Right lobe of liver (tissue), 6 donors: ENCODE measurements at regions not wholly inside any gene's neighbourhood (a gene's known extent, or its start where the extent isn't known, plus 50 kb on each side); places are given as distances from the start of the nearest gene placed in this dataset.

ENCODE experiments used
- ATAC-seq, 4 donors: fragments of 200-7000 bp; cut with Tn5 transposase; one replicate each; pipeline ENCODE4 v1.9.1; 2020; ENCODE audit warnings: mild to moderate bottlenecking in 4 of 4, moderate library complexity in 4 of 4
- DNase-seq, 3 donors: peaks; one replicate each; pipeline ENCODE4 v3.0.0-alpha.2; 2020
- H3K27ac ChIP-seq, 3 donors: fragments of 200-600 bp; one replicate each; pipeline ENCODE4 v1.8.0; 2022
- H3K27me3 ChIP-seq, 2 donors: fragments of 200-600 bp; one replicate each; pipeline ENCODE4 v1.8.0; 2022
- H3K36me3 ChIP-seq, 4 donors: fragments of 200-600 bp; sonication (generic) in 1 of 4; one replicate each; pipeline versions ENCODE4 v1.5.1 to v1.8.0; 2017 to 2022; ENCODE audit warnings: control low read depth in 1 of 4
- H3K4me1 ChIP-seq, 4 donors: fragments of 200-600 bp; sonication (generic) in 1 of 4; one replicate each; pipeline versions ENCODE4 v1.5.1 to v1.8.0; 2017 to 2022; ENCODE audit warnings: control low read depth in 1 of 4
- H3K4me3 ChIP-seq, 3 donors: fragments of 200-600 bp; one replicate each; pipeline ENCODE4 v1.8.0; 2022
- H3K9me3 ChIP-seq, 4 donors: fragments of 200-600 bp; sonication (generic) in 1 of 4; one replicate each; pipeline versions ENCODE4 v1.5.1 to v1.8.0; 2017 to 2022; ENCODE audit warnings: control low read depth in 1 of 4
- POLR2A ChIP-seq: fragments of 450-650 bp; IDR thresholded peaks from one replicate; pipeline ENCODE4 v1.6.1; 2017; ENCODE audit warnings: antibody characterized with exemption, mild to moderate bottlenecking
- WGBS: methylation state at CpG from one replicate; pipeline ENCODE4 v1.1.6; 2018; ENCODE audit warnings: low coverage, low lambda C conversion rate; ENCODE audit not compliant: insufficient coverage; ENCODE audit errors: missing lambda C conversion rate; 5-methylcytosine and 5-hydroxymethylcytosine counted together
- intact Hi-C, 2 donors: fragments of 100-400 bp; cut with DNase I; formaldehyde crosslinking; loops; one replicate each; pipeline versions ENCODE4 v1.11.2 to v1.14.1; 2022
- TF ChIP-seq, protein P1 (sequence below), 4 donors: fragments of 200-600 bp in 3 of 4; fragments of 450-650 bp in 1 of 4; IDR thresholded peaks; one replicate each; pipeline versions ENCODE4 v1.5.1 to v1.8.0; 2016 to 2022; ENCODE audit warnings: antibody characterized with exemption in 4 of 4, mild to moderate bottlenecking in 2 of 4
- donor health status: DM: no; HTN: yes; CAD: no.
- donor health status: DM: no; HTN: no; CAD: no.
- donor health status: DM: no; HTN: no; CAD: no.
- donor health status: DM: no; HTN: yes; CAD: no.
- donor health status: DM: no; HTN: yes; CAD: no.

DNA sequence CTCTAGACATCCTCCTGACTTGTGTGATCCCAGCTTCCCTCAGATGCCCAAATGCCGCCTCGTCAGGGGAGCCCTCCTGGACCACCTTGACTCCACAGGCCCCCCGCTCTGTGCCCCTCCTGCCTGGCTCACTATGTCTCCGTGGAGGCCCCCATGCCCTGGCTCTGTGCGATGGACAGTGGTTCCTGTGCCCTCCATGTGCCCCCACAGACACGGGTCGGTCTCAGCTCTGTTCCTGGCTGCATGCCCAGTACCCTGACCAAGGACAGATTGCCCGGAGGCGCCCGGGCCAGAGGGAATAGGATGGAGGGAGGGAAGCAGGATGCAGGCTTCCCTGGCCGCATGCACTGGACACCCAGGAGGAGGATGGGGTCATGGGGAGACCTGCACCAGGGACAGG lies 1274.6 kb downstream of the BRD1 start:
- WGBS, result 53% methylated on average over 4 of the region's 11 CpGs
- intact Hi-C loops, result no loop called here
- Histone ChIP-seq H3K9me3 (no peaks in the 10 kb centered on the region), H3K4me3 (no peak overlapping the region), H3K27me3 (no peaks in the 10 kb centered on the region), H3K27ac (no peak overlapping the region), H3K4me1 (no peaks in the 10 kb centered on the region), H3K36me3 (no peaks in the 10 kb centered on the region)
- TF ChIP-seq, protein P1, sequence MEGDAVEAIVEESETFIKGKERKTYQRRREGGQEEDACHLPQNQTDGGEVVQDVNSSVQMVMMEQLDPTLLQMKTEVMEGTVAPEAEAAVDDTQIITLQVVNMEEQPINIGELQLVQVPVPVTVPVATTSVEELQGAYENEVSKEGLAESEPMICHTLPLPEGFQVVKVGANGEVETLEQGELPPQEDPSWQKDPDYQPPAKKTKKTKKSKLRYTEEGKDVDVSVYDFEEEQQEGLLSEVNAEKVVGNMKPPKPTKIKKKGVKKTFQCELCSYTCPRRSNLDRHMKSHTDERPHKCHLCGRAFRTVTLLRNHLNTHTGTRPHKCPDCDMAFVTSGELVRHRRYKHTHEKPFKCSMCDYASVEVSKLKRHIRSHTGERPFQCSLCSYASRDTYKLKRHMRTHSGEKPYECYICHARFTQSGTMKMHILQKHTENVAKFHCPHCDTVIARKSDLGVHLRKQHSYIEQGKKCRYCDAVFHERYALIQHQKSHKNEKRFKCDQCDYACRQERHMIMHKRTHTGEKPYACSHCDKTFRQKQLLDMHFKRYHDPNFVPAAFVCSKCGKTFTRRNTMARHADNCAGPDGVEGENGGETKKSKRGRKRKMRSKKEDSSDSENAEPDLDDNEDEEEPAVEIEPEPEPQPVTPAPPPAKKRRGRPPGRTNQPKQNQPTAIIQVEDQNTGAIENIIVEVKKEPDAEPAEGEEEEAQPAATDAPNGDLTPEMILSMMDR (IDR thresholded peaks at IDR 0.05), result no peak
- no peak for TF ChIP-seq POLR2A
- ATAC-seq (no peak), DNase-seq (no peak)

DNA sequence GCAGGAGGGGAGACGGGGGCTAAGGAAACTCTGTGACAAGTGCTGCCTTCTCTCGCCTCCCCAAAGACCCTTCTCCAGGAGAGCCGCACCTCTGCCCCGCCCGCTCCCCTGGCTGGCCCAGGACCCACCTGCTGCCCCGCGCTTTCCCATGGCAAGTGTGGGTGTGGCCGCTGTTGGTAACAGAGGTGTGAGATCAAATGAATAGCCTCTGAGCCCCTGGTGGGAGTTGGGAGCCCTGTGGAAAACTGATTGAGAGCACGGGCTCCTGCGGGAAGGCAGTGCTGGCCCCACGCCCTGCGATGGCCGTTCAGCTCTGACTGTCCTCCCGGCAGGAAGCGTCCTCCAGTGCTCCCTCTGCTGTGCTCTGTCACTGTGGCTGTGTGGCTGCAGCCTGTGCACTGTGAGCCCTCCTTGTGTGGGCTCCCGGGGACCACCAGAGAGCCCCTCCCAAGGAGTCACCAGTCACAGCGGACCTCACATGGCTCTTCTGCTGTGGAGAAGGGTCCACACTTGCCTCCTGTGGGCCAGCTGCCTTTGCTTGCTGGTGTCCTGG lies 1275.9 kb downstream of the BRD1 start:
- no CpG with 5 or more reads among the region's 17 CpGs for WGBS
- no peak for ATAC-seq
- no peaks in the 10 kb centered on the region for H3K27me3 ChIP-seq
- H3K4me3 ChIP-seq, result no peak overlapping the region
- DNase-seq, result no peak
- intact Hi-C loops, result no loop called here
- no peak for TF ChIP-seq POLR2A
- TF ChIP-seq, protein P1 (IDR thresholded peaks at IDR 0.05), result no peak
- no peaks in the 10 kb centered on the region for H3K36me3 ChIP-seq
- no peaks in the 10 kb centered on the region for H3K9me3 ChIP-seq
- no peak overlapping the region for H3K27ac ChIP-seq
- no peaks in the 10 kb centered on the region for H3K4me1 ChIP-seq

DNA sequence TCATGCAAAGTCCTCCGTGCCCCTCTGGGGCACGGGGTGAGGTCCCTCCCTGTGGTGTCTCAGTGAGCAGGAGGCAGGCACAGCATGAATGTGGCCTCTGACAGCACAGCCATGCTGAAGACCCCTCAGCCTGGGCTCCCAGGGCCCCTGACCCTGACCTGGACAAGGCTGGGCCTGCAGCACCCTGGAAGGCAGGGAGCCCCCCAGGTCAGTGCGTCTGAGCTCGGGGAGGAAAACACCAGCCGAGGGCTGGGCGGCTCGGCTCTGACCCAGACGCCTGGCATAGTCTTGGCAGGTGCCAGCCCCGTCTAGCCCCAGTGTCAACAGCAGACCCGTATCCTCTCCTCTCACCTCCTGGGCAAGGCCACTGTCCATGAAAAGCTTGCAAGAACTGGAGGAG lies 1276.6 kb downstream of the BRD1 start:
- TF ChIP-seq POLR2A, result no peak
- ATAC-seq (no peak), DNase-seq (no peak)
- Histone ChIP-seq H3K4me1 (no peaks in the 10 kb centered on the region), H3K36me3 (no peaks in the 10 kb centered on the region), H3K9me3 (no peaks in the 10 kb centered on the region), H3K27ac (no peak overlapping the region), H3K27me3 (no peaks in the 10 kb centered on the region), H3K4me3 (no peak overlapping the region)
- intact Hi-C loops, result no loop called here
- no CpG with 5 or more reads among the region's 10 CpGs for WGBS

DNA sequence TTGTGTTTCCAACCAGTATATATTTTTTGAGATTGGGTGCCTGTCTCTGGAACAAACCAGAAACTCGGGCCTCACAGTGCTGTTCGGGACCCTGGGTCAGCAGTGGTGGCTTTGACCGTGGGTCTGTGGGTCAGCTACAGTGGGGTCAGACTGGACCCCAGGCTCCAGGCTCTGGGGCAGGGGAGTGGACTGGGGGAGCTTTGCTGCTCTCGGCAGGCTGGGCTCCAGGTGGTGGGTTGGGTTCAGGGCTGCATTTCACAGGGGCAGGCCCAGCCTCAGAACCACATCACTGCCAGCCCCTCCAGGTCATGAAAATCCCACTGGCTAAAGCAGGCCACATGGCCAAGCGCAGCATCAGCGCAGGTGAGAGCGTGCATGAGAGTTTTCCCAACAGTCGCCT lies 1279.3 kb downstream of the BRD1 start:
- Histone ChIP-seq H3K27ac (no peak overlapping the region), H3K4me1 (no peaks in the 10 kb centered on the region), H3K4me3 (no peak overlapping the region), H3K9me3 (no peaks in the 10 kb centered on the region), H3K36me3 (no peaks in the 10 kb centered on the region), H3K27me3 (no peaks in the 10 kb centered on the region)
- ATAC-seq (no peak), DNase-seq (no peak)
- WGBS, result 6% methylated on average over 2 of the region's 8 CpGs
- no peak for TF ChIP-seq POLR2A
- TF ChIP-seq, protein P1 (IDR thresholded peaks at IDR 0.05), result no peak
- intact Hi-C loops, result no loop called here

DNA sequence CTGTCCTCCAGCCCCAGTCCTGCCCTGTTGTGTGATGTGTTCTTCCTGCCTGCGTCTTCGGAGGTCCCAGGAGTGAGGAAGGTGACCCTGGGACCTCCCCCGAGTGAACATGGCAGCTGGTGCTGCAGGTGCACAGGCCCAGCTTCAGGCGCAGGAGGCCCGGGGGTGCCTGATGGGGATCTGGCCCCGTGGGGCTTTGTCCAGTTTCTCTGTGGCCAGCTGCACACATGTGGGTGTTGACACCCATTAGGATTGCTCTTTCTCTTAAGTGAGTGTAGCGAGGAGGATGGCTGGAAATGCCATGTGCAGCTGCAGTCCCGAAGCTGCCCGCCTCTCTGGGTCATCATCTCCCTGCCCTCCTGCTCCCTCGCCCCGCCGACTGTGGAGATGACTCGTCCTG lies 1279.7 kb downstream of the BRD1 start:
- intact Hi-C loops, result no loop called here
- Histone ChIP-seq H3K27me3 (no peaks in the 10 kb centered on the region), H3K9me3 (no peaks in the 10 kb centered on the region), H3K4me3 (no peak overlapping the region), H3K27ac (no peak overlapping the region), H3K36me3 (no peaks in the 10 kb centered on the region), H3K4me1 (no peaks in the 10 kb centered on the region)
- ATAC-seq (no peak), DNase-seq (no peak)
- 45% methylated on average over 2 of the region's 13 CpGs for WGBS
- TF ChIP-seq POLR2A, result no peak
- TF ChIP-seq, protein P1 (IDR thresholded peaks at IDR 0.05), result no peak
